Panc1 (cell line): ENCODE measurements at regions not wholly inside any gene's neighbourhood (a gene's known extent, or its start where the extent isn't known, plus 50 kb on each side); places are given as distances from the start of the nearest gene placed in this dataset.

Experiments
- ATAC-seq: fragments of 200-7000 bp; cut with Tn5 transposase; 2 replicates; pipeline ENCODE4 v1.9.1; 2020; ENCODE audit warnings: mild to moderate bottlenecking, moderate library complexity
- BruUV-seq: library from RNA; stranded (reverse); fragments of 400-500 nt; replicated peaks from 2 replicates; lab custom pipeline; 2021; lab: Mats Ljungman, UMichigan
- CTCF ChIA-PET: fragments of 300-600 bp; sonication (Branson Sonifier 250); formaldehyde crosslinking; loops from one replicate; lab custom pipeline; 2022; ENCODE audit warnings: antibody characterized with exemption; lab: Charles Lee
- POLR2A ChIA-PET: fragments of 300-600 bp; sonication (Branson Sonifier 250); formaldehyde crosslinking; loops from one replicate; lab custom pipeline; 2022; ENCODE audit warnings: antibody characterized with exemption; lab: Charles Lee
- DNase-seq: peaks from one replicate; pipeline ENCODE4 v3.0.0-alpha.2; 2010; ENCODE audit warnings: low read depth, low spot score
- H3K27ac ChIP-seq: 2 replicates; pipeline ENCODE4 v1.5.1; 2011; ENCODE audit warnings: mild to moderate bottlenecking, low read length, inconsistent platforms
- H3K27me3 ChIP-seq: fragments of 200-500 bp; sonication (Bioruptor generic); 2 replicates; pipeline ENCODE4 v1.6.0; 2014; ENCODE audit warnings: low read length, inconsistent platforms; ENCODE audit not compliant: control insufficient read depth, insufficient read depth
- H3K36me3 ChIP-seq: fragments of 200-500 bp; sonication (Bioruptor generic); 2 replicates; pipeline ENCODE4 v1.5.1; 2014; ENCODE audit warnings: inconsistent platforms, mild to moderate bottlenecking, low read length, moderate library complexity; ENCODE audit not compliant: control insufficient read depth, insufficient read depth
- H3K4me1 ChIP-seq: 2 replicates; pipeline ENCODE4 v1.5.1; 2011; ENCODE audit warnings: inconsistent platforms, mild to moderate bottlenecking, low read length, moderate library complexity; ENCODE audit not compliant: control insufficient read depth, insufficient read depth
- H3K4me3 ChIP-seq, 2 experiments: 2 replicates each; pipeline ENCODE4 v1.5.1; 2011 to 2012; ENCODE audit warnings: low read depth in 2 of 2, low read length in 2 of 2, mild to moderate bottlenecking in 2 of 2, inconsistent platforms in 1 of 2, moderate library complexity in 1 of 2
- H3K9me3 ChIP-seq: fragments of 200-500 bp; sonication (Bioruptor generic); 2 replicates; pipeline ENCODE4 v1.5.1; 2014; ENCODE audit warnings: low read depth, mild to moderate bottlenecking, inconsistent platforms, low read length, moderate library complexity; ENCODE audit not compliant: control insufficient read depth, insufficient read depth
- POLR2AphosphoS5 ChIP-seq: IDR thresholded peaks from 2 replicates; pipeline ENCODE4 v1.6.1; 2012; ENCODE audit warnings: mild to moderate bottlenecking, low read depth, low read length, moderate library complexity
- SIN3A ChIP-seq: IDR thresholded peaks from 2 replicates; pipeline ENCODE4 v1.6.1; 2012; ENCODE audit warnings: low read depth, mild to moderate bottlenecking, low read length, moderate library complexity, borderline replicate concordance; ENCODE audit not compliant: insufficient read depth
- TCF7L2 ChIP-seq: IDR thresholded peaks from 2 replicates; pipeline ENCODE4 v1.6.1; 2011; ENCODE audit warnings: mild to moderate bottlenecking, low read depth, low read length, inconsistent platforms
- in situ Hi-C: cut with HindIII; loops from 2 replicates; pipeline ENCODE4 v1.10.0; 2016; ENCODE audit warnings: low sequenced_read_pairs, low pct_unique_long_range_greater_than_20kb
- intact Hi-C: fragments of 100-400 bp; cut with micrococcal nuclease; formaldehyde crosslinking; loops from one replicate; pipeline ENCODE4 v1.10.0; 2022; ENCODE audit not compliant: unreplicated experiment
- TF ChIP-seq, protein P1 (sequence below): fragments of 450-650 bp; IDR thresholded peaks from 2 replicates; pipeline ENCODE4 v1.5.1; 2017; ENCODE audit warnings: mild to moderate bottlenecking
- TF ChIP-seq, protein P2 (sequence below), 2 experiments: IDR thresholded peaks; 2 replicates each; pipeline ENCODE4 v1.6.1; 2011 to 2012; ENCODE audit warnings: low read depth in 2 of 2, control low read depth in 1 of 2, low read length in 1 of 2, mild to moderate bottlenecking in 1 of 2, moderate library complexity in 1 of 2; ENCODE audit not compliant: insufficient read depth in 1 of 2

DNA sequence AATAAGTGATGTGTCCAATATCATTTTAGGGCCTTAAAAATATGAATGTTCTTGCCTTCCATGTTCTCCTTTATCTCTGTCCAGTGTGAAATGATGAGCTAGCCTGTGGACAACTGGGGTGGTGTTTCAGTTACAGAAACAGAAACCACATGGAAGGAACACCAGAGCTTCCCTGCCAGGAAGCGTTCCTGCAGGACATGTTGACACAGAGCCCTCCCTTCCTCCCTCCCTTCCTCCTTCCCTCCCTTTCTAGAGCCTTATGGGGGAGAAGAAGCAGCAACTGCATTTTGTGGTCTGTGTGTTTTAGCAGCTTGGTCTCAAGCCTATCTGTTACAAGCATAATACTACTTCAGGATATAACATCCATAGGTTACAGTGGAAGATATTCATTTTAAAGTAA lies 539.7 kb upstream of the NETO1 start:
- Histone ChIP-seq H3K27me3 (no peaks in the 10 kb centered on the region), H3K36me3 (no peaks in the 10 kb centered on the region), H3K4me1 (no peaks in the 10 kb centered on the region), H3K27ac (no peak overlapping the region), H3K9me3 (no peaks in the 10 kb centered on the region), H3K4me3 (no peak overlapping the region)
- BruUV-seq, result no TSS peak
- ATAC-seq, result no peak
- in situ Hi-C loops (no loop called here), intact Hi-C loops (no loop called here)
- no peak for DNase-seq
- CTCF ChIA-PET, result no interaction called here
- POLR2A ChIA-PET, result no interaction called here
- TF ChIP-seq, protein P1, sequence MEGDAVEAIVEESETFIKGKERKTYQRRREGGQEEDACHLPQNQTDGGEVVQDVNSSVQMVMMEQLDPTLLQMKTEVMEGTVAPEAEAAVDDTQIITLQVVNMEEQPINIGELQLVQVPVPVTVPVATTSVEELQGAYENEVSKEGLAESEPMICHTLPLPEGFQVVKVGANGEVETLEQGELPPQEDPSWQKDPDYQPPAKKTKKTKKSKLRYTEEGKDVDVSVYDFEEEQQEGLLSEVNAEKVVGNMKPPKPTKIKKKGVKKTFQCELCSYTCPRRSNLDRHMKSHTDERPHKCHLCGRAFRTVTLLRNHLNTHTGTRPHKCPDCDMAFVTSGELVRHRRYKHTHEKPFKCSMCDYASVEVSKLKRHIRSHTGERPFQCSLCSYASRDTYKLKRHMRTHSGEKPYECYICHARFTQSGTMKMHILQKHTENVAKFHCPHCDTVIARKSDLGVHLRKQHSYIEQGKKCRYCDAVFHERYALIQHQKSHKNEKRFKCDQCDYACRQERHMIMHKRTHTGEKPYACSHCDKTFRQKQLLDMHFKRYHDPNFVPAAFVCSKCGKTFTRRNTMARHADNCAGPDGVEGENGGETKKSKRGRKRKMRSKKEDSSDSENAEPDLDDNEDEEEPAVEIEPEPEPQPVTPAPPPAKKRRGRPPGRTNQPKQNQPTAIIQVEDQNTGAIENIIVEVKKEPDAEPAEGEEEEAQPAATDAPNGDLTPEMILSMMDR, result no peak
- no peak for TF ChIP-seq TCF7L2
- no peak for TF ChIP-seq SIN3A
- TF ChIP-seq, protein P2, sequence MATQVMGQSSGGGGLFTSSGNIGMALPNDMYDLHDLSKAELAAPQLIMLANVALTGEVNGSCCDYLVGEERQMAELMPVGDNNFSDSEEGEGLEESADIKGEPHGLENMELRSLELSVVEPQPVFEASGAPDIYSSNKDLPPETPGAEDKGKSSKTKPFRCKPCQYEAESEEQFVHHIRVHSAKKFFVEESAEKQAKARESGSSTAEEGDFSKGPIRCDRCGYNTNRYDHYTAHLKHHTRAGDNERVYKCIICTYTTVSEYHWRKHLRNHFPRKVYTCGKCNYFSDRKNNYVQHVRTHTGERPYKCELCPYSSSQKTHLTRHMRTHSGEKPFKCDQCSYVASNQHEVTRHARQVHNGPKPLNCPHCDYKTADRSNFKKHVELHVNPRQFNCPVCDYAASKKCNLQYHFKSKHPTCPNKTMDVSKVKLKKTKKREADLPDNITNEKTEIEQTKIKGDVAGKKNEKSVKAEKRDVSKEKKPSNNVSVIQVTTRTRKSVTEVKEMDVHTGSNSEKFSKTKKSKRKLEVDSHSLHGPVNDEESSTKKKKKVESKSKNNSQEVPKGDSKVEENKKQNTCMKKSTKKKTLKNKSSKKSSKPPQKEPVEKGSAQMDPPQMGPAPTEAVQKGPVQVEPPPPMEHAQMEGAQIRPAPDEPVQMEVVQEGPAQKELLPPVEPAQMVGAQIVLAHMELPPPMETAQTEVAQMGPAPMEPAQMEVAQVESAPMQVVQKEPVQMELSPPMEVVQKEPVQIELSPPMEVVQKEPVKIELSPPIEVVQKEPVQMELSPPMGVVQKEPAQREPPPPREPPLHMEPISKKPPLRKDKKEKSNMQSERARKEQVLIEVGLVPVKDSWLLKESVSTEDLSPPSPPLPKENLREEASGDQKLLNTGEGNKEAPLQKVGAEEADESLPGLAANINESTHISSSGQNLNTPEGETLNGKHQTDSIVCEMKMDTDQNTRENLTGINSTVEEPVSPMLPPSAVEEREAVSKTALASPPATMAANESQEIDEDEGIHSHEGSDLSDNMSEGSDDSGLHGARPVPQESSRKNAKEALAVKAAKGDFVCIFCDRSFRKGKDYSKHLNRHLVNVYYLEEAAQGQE (IDR thresholded peaks at IDR 0.05; ENCODE audit: insufficient read depth in 1 of 2, low read depth in 2 of 2, low read length in 1 of 2), result no peak
- TF ChIP-seq POLR2AphosphoS5, result no peak

GRCh38 chr18:73384246-73384645 lies 516.5 kb upstream of the NETO1 start:
- Histone ChIP-seq H3K27ac (no peak overlapping the region), H3K4me1 (no peaks in the 10 kb centered on the region), H3K4me3 (no peak overlapping the region), H3K36me3 (no peaks in the 10 kb centered on the region), H3K27me3 (no peaks in the 10 kb centered on the region), H3K9me3 (no peaks in the 10 kb centered on the region)
- ChIA-PET CTCF (no interaction called here), POLR2A (no interaction called here)
- no peak for ATAC-seq
- TF ChIP-seq, protein P2 (IDR thresholded peaks at IDR 0.05; ENCODE audit: insufficient read depth in 1 of 2, low read depth in 2 of 2, low read length in 1 of 2), result no peak
- TF ChIP-seq, protein P1, result no peak
- TF ChIP-seq SIN3A (no peak), POLR2AphosphoS5 (no peak), TCF7L2 (no peak)
- in situ Hi-C loops, result no loop called here
- no TSS peak for BruUV-seq
- no peak for DNase-seq
- intact Hi-C loops, result no loop called here
